GM18520 (cell line): ENCODE measurements at regions not wholly inside any gene's neighbourhood (a gene's known extent, or its start where the extent isn't known, plus 50 kb on each side); places are given as distances from the start of the nearest gene placed in this dataset.

Experiments
- ATAC-seq: cut with Tn5 transposase; IDR thresholded peaks from one replicate; pipeline ENCODE4 v1.9.1; 2021; ENCODE audit not compliant: unreplicated experiment

- ATAC-seq: no peak
Observed at GRCh38 chr10:50936335-50936734, 50.9 kb upstream of the A1CF start.

DNA sequence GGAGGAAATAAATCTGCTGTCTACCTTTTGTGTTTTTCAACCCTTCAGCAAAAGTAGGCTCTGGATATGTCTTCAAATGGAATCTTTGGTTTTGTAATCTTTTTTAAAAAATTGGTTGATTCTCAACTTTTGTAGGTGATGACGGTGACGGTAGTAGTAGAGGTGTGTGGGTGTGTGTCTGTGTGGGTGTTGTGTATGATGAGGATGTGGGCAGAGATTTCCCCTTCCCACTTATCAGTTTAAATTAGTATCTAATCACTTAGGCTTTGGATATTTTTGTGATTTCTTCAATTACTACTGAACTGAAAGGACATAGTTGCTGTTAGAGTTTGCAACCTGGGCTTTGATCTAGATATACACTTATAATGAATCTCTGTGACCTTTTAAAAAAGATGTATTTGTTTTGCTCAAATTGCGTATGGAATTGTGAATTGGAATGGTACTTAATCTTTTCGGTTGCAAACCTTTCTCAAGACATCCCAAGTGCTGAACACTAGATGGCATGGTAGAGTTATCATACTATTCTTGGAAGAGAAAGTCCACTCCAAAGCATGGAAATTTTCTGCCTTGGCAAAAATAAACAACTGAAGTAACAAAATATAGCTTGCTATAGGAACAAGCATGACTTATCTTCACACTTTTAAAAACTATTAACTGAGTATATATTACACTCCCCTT is 51.9 kb upstream of the A1CF start:
- no peak for ATAC-seq

DNA sequence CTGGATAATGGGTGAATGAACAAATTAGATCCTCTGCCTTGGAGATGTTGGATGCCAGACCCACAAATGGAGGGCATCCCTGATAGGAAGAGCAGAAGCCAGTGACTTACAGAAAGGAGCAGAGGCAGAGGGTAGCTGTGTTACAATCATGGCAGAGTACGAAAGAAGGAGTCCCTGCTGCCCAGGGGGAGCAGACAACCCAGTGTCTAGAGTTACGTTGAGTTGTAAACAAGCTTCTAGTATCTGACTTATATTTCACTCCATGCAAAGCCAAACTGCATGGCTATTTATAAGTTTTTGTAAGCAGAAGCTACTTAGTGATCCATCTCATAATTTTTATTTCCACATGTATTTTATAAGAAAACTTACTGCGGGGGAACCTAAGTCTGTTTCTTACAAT is 56.2 kb upstream of the A1CF start:
- ATAC-seq: no peak

DNA sequence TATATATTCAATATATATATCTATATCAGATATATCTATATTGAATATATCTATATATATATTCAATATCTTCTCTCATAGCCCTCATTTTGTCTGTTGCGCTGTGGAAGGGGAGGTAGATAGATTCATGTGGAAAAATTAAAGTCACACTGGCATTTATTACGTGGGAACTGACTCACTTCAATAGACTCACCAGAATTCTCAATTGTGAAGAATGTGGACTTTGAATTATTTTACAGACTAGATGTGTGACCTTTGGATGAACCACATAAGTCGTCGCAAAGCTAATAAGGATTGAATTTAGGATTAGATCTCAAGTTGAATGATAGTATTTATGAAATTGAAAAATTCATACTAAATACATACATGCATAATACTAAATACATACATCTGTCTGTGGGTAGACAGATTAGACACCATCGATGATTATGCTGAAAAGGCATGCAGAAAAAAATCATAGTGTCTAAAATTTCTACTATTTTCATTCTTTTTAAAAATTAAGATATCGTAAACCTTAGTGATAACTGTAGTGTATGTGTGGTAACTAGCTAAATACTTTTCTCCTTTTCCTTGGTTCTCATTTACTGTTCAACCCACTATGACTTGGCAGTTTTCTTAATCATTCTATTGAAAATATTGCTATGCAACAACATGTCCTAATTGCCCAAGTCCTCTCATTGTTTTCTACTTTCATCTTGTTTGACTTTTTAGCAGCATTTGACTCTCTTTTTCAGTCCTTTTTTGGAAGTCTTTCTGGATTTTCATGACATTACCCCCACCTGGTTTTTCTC is 61.8 kb upstream of the A1CF start:
- ATAC-seq: no peak

GRCh38 chr10:50951365-50951764 is 65.9 kb upstream of the A1CF start:
- ATAC-seq: no peak

- no peak for ATAC-seq
Observed at GRCh38 chr10:50961297-50961696, 75.9 kb upstream of the A1CF start.

DNA sequence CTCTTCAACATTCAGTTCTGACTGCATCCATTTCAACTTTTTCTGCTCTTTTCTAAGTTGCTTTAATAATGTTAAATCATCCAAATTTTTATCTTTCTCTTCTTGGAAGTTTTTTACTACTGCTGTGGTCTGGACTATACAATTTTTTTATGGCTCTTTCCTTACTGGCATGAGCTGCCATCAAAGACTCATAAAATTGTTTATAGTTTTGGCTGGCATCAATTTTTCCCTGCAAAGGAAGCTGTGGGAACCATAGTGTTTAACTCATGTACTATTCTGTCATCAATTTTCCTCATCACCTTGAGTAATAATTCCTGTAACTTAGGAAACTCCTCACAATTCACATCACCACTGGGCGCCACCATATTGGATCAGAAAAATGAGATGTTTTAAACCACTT is 77.6 kb upstream of the A1CF start:
- no peak for ATAC-seq

GRCh38 chr10:50968386-50969091 is 83.1 kb upstream of the A1CF start:
- ATAC-seq: no peak

GRCh38 chr10:50972591-50972990 is 87.2 kb upstream of the A1CF start:
- ATAC-seq: no peak

GRCh38 chr10:50981385-50981784 is 92.9 kb upstream of the PRKG1 start:
- no peak for ATAC-seq

GRCh38 chr10:50981904-50982303 is 92.4 kb upstream of the PRKG1 start:
- ATAC-seq: no peak

DNA sequence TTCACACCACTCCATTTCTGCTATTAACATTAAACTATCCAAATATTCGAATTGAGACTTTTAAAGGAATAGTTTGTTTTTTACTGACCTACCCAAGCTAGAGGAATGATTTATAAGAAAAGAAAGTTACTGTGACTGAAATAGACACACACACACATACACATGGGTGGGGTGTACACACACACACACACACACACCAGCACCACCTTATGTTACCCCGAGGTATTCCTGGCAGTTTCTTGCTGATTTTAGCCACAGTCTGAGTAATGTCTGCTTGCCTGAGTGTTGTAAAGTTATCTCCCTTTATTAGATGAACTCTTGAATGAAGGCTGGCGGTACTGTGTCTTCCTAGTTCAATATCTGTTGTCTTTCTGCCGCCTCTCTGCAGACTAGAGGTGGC is 91.3 kb upstream of the PRKG1 start:
- no peak for ATAC-seq

DNA sequence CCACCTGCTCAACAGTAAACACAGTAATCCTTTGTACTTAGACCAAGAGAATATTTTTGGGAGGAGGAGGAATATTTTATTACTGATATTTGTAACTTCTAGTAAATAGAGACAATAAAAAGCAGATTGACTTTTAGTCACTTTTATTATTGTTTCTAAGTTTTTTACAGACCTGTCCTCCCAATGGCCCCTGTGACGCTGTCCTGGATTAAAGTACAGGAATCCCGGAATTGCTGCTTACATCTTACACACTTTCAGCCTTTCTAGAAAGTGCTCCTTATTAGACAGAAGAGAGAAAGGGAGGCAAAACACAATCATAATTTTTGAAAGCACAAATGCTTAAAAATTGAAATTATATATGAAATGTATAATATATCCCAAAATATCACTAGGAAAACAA is 86.4 kb upstream of the PRKG1 start:
- no peak for ATAC-seq

GRCh38 chr10:50988792-50989191 is 85.5 kb upstream of the PRKG1 start:
- no peak for ATAC-seq

- no peak for ATAC-seq
Observed at GRCh38 chr10:50990568-50991455, 83.5 kb upstream of the PRKG1 start.

DNA sequence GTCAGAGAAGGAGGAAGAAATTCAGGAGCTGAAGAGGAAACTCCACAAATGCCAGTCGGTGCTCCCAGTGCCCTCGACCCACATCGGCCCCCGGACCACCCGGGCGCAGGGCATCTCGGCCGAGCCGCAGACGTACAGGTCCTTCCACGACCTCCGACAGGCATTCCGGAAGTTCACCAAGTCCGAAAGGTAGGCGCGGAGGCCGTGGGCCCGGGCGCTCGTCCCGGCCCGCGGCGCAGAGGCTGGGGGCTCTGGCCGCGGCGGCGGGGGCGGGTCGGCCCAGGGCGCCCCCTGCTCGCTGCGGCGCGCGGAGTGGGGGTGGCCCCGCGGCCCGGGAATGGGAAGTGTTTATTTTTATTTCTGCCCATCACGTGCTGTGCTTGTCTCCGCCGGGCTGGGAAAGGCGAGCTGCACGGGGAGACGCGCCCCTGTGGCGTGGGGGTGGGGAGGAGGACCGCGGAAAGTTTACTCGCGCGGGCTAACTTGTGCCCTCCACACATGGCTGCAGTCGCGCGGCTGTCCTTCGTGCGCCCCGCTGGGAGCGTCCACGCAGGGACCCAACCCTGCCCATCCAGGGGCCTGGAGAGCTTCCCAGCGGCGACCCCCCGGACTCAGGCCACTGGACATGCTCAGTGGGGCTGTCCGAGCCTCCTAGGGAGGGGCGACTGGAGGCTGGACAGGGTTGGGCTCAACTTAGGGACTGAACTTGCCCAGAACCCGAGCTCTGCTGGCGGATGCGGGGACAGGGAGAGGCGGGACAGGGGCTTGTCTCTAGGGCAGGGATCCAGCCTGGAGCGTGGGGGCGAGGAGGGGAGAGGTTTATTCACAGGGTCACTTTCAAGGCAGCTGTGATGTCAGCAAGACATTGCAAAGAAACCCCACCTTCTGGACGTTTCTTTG is 82.6 kb upstream of the PRKG1 start:
- no peak for ATAC-seq

DNA sequence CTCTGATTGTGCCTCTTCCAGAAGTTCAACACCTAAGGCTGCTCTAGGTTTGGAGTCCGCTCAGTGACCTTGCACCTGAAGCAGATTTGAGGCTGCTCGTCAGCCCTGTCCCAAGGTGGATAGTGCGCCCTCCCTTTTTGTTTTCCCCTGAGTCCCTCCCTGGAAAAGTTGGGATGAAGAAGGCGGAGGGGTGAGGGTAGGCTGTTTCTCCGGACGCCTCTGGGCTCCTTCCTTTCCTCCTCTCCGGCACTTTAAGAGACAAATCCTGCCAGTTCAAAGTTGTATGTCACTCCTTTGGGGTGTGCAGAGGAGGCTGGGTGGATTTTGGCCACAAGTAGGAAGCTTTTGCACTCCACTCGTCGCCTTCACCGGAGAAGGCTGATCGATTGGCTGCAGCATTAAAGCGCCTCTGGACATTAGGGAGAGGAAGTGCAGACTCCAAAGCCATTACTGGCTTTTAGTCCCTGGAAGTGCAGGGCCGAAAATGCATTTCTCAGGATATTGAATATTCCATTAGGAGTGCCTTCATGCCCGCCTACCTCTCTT is 81.9 kb upstream of the PRKG1 start:
- ATAC-seq: no peak

DNA sequence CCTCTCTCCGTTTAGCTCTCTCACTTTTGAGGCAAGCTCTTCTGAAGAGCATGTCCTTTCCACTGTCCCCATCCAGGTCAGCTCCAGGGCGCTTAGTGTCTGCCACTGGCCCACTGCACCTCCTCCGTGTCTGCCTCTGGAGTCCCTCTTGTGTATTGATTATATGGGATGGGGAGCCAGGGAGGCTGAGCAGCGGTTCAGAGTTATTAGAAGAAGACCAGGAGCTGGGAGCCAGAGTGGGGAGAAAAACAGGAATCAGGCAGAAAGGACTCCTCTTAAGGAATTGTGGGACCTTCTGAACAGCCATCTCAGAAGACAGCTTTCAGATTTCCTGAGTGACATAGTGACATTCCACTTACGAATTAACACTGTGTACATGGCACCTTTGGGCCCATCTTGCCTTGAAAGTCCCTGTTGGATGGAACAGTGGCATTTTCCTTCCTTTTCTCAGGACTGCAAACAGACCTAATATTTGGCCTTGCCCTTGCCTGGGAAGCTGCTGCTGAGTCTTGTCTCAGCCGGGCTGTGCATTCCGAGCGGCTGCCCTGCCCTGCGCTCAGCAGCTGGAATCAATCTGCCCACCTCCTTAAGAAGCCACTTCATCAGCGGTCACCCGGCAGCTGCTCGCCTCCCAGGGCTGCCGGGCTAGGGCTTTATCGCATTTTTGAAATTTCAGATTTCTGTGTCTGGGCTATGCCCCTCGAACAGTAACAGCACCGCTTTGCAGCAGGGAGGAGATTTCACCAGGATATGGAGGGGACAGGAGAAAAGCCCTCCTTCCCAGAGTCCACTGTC is 81.1 kb upstream of the PRKG1 start:
- ATAC-seq: no peak

DNA sequence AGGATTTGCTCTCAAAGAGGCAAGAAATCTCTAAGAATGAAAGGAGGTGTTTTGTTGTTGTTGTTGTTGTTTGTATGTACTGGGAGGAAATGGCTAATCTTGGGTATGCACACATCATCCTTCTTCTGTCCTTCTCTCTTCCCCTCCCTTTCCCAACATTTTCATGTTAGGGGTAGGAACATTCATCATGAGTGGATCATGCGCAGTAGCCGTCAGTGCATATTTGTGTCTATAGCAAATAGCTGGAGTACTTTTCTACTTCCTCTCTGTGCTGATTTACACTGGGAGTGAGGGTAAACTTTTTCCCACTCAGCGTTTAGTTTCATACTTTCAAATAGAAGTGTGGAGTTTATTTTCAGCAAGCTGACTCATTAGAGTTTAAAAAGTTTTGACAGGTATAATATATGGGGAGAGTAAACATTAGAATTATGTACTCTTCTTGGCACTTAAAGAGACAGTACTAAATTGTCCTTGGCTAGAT is 80.5 kb upstream of the PRKG1 start:
- no peak for ATAC-seq
